Gastroesophageal sphincter (tissue), 4 donors: ENCODE measurements at regions not wholly inside any gene's neighbourhood (a gene's known extent, or its start where the extent isn't known, plus 50 kb on each side); places are given as distances from the start of the nearest gene placed in this dataset.

Experiments used
- ATAC-seq: fragments of 150-250 bp; one replicate; pipeline ENCODE4 v1.9.1; 2016; ENCODE audit warnings: mild to moderate bottlenecking, moderate library complexity
- H3K27ac ChIP-seq, 4 donors: fragments of 200-600 bp; sonication (generic) in 3 of 4; 1 replicate in 3 of 4; 2 replicates in 1 of 4; pipeline ENCODE4 v1.5.1; 2016 to 2019
- H3K27me3 ChIP-seq: fragments of 200-600 bp; sonication (generic); one replicate; pipeline ENCODE4 v1.5.1; 2019
- H3K36me3 ChIP-seq, 2 donors: fragments of 200-600 bp; sonication (generic); one replicate each; pipeline ENCODE4 v1.5.1; 2019; ENCODE audit warnings: control low read depth in 1 of 2
- H3K4me1 ChIP-seq, 3 donors: fragments of 200-600 bp; sonication (generic); 1 replicate in 2 of 3; 2 replicates in 1 of 3; pipeline ENCODE4 v1.5.1; 2016 to 2019; ENCODE audit warnings: control low read depth in 2 of 3
- H3K4me3 ChIP-seq, 2 donors: fragments of 200-600 bp; sonication (generic); one replicate each; pipeline ENCODE4 v1.5.1; 2019; ENCODE audit warnings: mild to moderate bottlenecking in 1 of 2, moderate library complexity in 1 of 2
- H3K9me3 ChIP-seq, 3 donors: fragments of 200-600 bp; sonication (generic); one replicate each; pipeline ENCODE4 v1.5.1; 2017 to 2019; ENCODE audit warnings: control low read depth in 2 of 3
- CTCF ChIP-seq, 4 experiments: fragments of 200-600 bp in 2 of 4; fragments of 450-650 bp in 2 of 4; sonication (generic) in 1 of 4; IDR thresholded peaks; one replicate each; pipeline ENCODE4 v1.5.1; 2017 to 2019; ENCODE audit warnings: antibody characterized with exemption in 4 of 4, mild to moderate bottlenecking in 2 of 4, moderate library complexity in 2 of 4
- EP300 ChIP-seq: sonication (generic); formaldehyde crosslinking; IDR thresholded peaks from one replicate; pipeline ENCODE4 v1.6.1; 2017; ENCODE audit warnings: antibody characterized with exemption, mild to moderate bottlenecking
- POLR2A ChIP-seq, 2 donors: fragments of 450-650 bp; IDR thresholded peaks; one replicate each; pipeline ENCODE4 v1.6.1; 2017; ENCODE audit warnings: antibody characterized with exemption in 2 of 2, mild to moderate bottlenecking in 2 of 2, moderate library complexity in 1 of 2
- POLR2AphosphoS5 ChIP-seq: sonication (generic); formaldehyde crosslinking; IDR thresholded peaks from one replicate; pipeline ENCODE4 v1.6.1; 2017; ENCODE audit warnings: antibody characterized with exemption
- WGBS, 2 donors: methylation state at CpG; one replicate each; pipeline ENCODE4 v1.1.5; 2018; ENCODE audit warnings: low coverage in 1 of 2; 5-methylcytosine and 5-hydroxymethylcytosine counted together

- Histone ChIP-seq H3K36me3 (no peaks in the 10 kb centered on the region), H3K4me1 (no peaks in the 10 kb centered on the region), H3K27ac (no peak overlapping the region), H3K27me3 (no peaks in the 10 kb centered on the region), H3K4me3 (no peak overlapping the region), H3K9me3 (no peaks in the 10 kb centered on the region)
- ATAC-seq = no peak
- TF ChIP-seq POLR2AphosphoS5 (no peak), CTCF (IDR thresholded peaks at IDR 0.05) (no peak), EP300 (no peak), POLR2A (IDR thresholded peaks at IDR 0.05) (no peak)
- WGBS, 2 donors = 50% methylated on average over 1 of the region's 1 CpG
These were observed 369.7 kb downstream of the LRRC70 start for GRCh38 chr5:62948301-62948700.

- Histone ChIP-seq H3K4me3 (no peak overlapping the region), H3K4me1 (no peaks in the 10 kb centered on the region), H3K27me3 (no peaks in the 10 kb centered on the region), H3K27ac (no peak overlapping the region), H3K9me3 (no peaks in the 10 kb centered on the region), H3K36me3 (no peaks in the 10 kb centered on the region)
- 35 to 69% methylated on average over 4 of the region's 4 CpGs for WGBS, 2 donors
- ATAC-seq = no peak
- no peak for TF ChIP-seq POLR2A (IDR thresholded peaks at IDR 0.05)
- no peak for TF ChIP-seq EP300
- TF ChIP-seq CTCF (IDR thresholded peaks at IDR 0.05) = no peak
- no peak for TF ChIP-seq POLR2AphosphoS5
These were observed 363.8 kb downstream of the LRRC70 start for GRCh38 chr5:62942384-62942783.

GRCh38 chr5:62938927-62939326, 360.3 kb downstream of the LRRC70 start:
- Histone ChIP-seq H3K27ac (no peak overlapping the region), H3K9me3 (no peaks in the 10 kb centered on the region), H3K4me3 (no peak overlapping the region), H3K27me3 (no peaks in the 10 kb centered on the region), H3K4me1 (no peaks in the 10 kb centered on the region), H3K36me3 (no peaks in the 10 kb centered on the region)
- TF ChIP-seq POLR2A (IDR thresholded peaks at IDR 0.05) (no peak), POLR2AphosphoS5 (no peak), EP300 (no peak), CTCF (IDR thresholded peaks at IDR 0.05) (no peak)
- 66 to 69% methylated on average over 3 of the region's 3 CpGs for WGBS, 2 donors
- no peak for ATAC-seq

- WGBS, 2 donors = 36 to 64% methylated on average over 2 to 3 of the region's 3 CpGs
- no peak overlapping the region for H3K27ac ChIP-seq
- no peak for TF ChIP-seq CTCF (IDR thresholded peaks at IDR 0.05)
- no peak for TF ChIP-seq POLR2AphosphoS5
- no peak for TF ChIP-seq EP300
- no peak for TF ChIP-seq POLR2A (IDR thresholded peaks at IDR 0.05)
These were observed 359.3 kb downstream of the LRRC70 start for GRCh38 chr5:62937661-62938558.

GRCh38 chr5:62935660-62936059, 357.0 kb downstream of the LRRC70 start:
- Histone ChIP-seq H3K4me1 (no peaks in the 10 kb centered on the region), H3K9me3 (no peaks in the 10 kb centered on the region), H3K27me3 (no peaks in the 10 kb centered on the region), H3K36me3 (no peaks in the 10 kb centered on the region), H3K27ac (no peak overlapping the region), H3K4me3 (no peak overlapping the region)
- TF ChIP-seq POLR2A (IDR thresholded peaks at IDR 0.05) (no peak), CTCF (IDR thresholded peaks at IDR 0.05) (no peak), POLR2AphosphoS5 (no peak), EP300 (no peak)
- 66 to 71% methylated on average over 2 to 3 of the region's 3 CpGs for WGBS, 2 donors
- no peak for ATAC-seq

More at GRCh38 chr5:62937661-62938558, 359.3 kb downstream of the LRRC70 start:
- Histone ChIP-seq H3K4me1 (no peaks in the 10 kb centered on the region), H3K36me3 (no peaks in the 10 kb centered on the region), H3K4me3 (no peak overlapping the region), H3K9me3 (no peaks in the 10 kb centered on the region), H3K27me3 (no peaks in the 10 kb centered on the region)
- peak; percentile 31 for ATAC-seq
